Fibroblast of mammary gland (primary cell): ENCODE measurements at regions not wholly inside any gene's neighbourhood (a gene's known extent, or its start where the extent isn't known, plus 50 kb on each side); places are given as distances from the start of the nearest gene placed in this dataset.
"Not testable (repeated sequence)": the region's sequence is repeated elsewhere in the genome, so short reads cannot be mapped to it uniquely, and the experiment has no call there.

Experiments
- DNase-seq: peaks from one replicate; pipeline ENCODE4 v3.0.0-alpha.2; 2010; ENCODE audit warnings: low read depth
- H3K4me3 ChIP-seq: 2 replicates; pipeline ENCODE4 v1.5.1; 2011; ENCODE audit warnings: low read depth, mild to moderate bottlenecking, low read length, moderate library complexity; ENCODE audit not compliant: control insufficient read depth
- CTCF ChIP-seq: conservative IDR thresholded peaks from 2 replicates; pipeline ENCODE4 v1.5.1; 2011; ENCODE audit warnings: low read depth, low read length, inconsistent platforms; ENCODE audit not compliant: control insufficient read depth, insufficient read depth

- DNase-seq, result no peak
- H3K4me3 ChIP-seq, result no peak overlapping the region
- no peak for TF ChIP-seq CTCF
These were observed 230.4 kb downstream of the CRLF2 start for GRCh38 chrX:981791-982626.

- no peak for TF ChIP-seq CTCF
- H3K4me3 ChIP-seq, result no peak overlapping the region
- no peak for DNase-seq
These were observed 231.7 kb downstream of the CRLF2 start for GRCh38 chrX:980587-981235.

- DNase-seq, H3K4me3 ChIP-seq: not testable (repeated sequence)
These were observed 233.3 kb downstream of the CRLF2 start for GRCh38 chrX:979127-979526.

- no peak for DNase-seq
- no peak overlapping the region for H3K4me3 ChIP-seq
- TF ChIP-seq CTCF, result no peak
These were observed 239.3 kb downstream of the CRLF2 start for GRCh38 chrX:973010-973632.

GRCh38 chrX:968148-968965 lies 244.1 kb downstream of the CRLF2 start:
- no peak for DNase-seq

GRCh38 chrX:966396-967070 lies 245.9 kb downstream of the CRLF2 start:
- TF ChIP-seq CTCF, result no peak
- DNase-seq, result no peak
- no peak overlapping the region for H3K4me3 ChIP-seq

More at GRCh38 chrX:968148-968965, 244.1 kb downstream of the CRLF2 start:
- no peak for TF ChIP-seq CTCF
- no peak overlapping the region for H3K4me3 ChIP-seq
